HG03196 (cell line): ENCODE measurements at regions not wholly inside any gene's neighbourhood (a gene's known extent, or its start where the extent isn't known, plus 50 kb on each side); places are given as distances from the start of the nearest gene placed in this dataset.

Experiments used
- ATAC-seq: cut with Tn5 transposase; IDR thresholded peaks from one replicate; pipeline ENCODE4 v1.9.1; 2021; ENCODE audit not compliant: unreplicated experiment

- no peak for ATAC-seq
These were observed 90.6 kb upstream of the LRIG3 start for GRCh38 chr12:59010941-59011340.

DNA sequence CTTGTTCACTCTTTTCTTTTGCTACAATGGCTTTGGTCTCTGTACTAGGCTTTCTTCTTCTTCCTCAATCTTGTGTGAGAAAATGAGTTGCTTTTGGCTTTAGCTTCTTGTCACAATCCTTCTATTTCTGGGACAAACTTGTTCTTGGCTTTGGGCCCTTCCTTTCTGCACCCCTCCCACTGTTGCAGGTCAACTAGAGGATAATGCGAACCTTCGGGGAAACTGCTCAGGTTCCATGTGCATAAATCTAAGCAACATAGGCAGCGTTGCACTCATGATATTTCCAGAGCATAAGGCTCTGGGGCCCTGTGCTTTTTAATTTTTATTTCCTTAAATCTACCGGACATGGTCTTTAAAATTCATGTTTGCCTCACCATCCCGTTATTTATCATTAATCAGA lies 89.8 kb upstream of the LRIG3 start:
- no peak for ATAC-seq

DNA sequence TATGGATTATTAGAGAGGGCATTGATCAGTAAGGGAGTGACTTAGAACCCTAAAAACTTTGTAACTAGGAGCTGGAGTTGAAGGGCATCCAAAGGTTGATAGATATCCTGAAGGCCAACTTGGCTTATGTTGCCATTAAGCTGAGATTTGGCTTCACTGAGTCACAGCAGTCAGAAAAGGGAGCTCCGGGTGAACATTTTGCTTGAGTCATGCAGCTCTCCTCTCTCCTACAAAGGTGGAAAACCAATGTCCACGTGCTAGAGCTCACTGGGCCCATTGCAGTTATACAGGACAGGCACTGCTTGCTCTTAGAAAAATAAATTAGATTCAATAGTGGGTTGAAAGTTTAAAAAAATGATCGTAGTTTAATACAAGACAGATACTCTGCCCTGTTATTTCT lies 87.3 kb upstream of the LRIG3 start:
- ATAC-seq: no peak

DNA sequence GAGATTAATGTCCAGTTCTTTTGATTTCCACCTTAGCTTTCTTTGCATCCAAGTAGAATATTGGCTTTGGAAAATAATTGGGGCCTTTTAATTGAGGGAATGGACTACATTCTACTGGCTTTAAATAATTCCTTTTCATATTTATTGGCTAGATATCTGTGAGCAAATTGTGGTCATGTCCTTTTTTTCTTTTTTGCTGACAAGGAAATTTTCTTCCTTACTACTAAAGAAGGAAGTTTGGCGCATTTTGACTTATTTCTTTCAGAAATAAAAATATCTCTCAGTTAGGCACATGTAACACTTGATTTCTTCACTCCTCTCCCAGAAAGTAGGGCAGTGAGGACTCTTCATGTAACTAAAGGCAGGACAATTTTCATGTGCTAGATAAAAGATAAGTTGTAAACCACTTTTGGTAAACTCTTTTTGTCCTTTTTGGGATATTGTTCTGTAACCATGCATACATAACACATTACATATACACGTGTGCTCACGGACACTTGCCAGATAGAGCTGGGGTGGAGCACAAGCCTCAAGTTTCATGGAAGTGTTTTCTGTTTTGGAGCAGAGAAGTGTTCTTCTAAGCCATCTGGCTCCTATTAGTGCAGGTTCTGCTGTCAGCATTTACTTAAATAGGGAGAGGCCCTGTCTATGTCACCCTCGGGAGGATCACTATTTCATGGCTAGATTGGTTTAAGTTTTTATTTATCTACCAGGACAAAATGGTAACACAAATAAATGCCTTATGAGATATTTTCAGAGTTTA lies 85.1 kb upstream of the LRIG3 start:
- ATAC-seq: no peak

- no peak for ATAC-seq
These were observed 84.2 kb upstream of the LRIG3 start for GRCh38 chr12:59004456-59004855.

DNA sequence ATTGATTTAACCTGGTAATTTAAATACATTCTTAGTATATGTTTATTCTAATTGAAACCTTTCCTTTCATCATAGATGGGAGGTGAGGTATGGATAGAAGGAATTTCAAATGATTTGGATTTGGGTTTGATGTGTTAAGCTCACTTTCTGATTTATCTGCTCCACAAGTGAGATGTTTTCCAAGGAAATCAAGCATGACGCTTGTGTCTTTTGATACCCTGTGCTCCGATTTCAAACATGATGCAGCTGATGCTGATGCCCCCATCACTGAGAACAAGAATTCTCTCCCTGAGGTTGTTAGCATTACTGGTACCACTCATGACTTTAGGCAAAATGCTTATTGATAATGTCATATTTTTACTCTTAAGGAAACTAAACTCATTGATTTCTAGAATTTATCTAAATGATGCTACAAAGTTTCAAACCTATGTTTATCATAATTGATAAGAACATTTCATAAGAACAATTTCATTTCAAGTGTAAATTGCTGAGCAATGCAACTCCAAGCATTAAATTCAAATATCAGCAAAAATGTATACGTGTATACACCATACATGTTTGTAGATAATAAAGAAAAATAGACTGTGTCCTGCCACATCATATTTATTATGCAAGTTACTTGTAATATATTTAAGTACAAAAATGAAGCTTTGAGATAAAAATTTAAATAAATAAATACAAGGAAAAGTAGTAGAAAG lies 75.5 kb upstream of the LRIG3 start:
- ATAC-seq: no peak

DNA sequence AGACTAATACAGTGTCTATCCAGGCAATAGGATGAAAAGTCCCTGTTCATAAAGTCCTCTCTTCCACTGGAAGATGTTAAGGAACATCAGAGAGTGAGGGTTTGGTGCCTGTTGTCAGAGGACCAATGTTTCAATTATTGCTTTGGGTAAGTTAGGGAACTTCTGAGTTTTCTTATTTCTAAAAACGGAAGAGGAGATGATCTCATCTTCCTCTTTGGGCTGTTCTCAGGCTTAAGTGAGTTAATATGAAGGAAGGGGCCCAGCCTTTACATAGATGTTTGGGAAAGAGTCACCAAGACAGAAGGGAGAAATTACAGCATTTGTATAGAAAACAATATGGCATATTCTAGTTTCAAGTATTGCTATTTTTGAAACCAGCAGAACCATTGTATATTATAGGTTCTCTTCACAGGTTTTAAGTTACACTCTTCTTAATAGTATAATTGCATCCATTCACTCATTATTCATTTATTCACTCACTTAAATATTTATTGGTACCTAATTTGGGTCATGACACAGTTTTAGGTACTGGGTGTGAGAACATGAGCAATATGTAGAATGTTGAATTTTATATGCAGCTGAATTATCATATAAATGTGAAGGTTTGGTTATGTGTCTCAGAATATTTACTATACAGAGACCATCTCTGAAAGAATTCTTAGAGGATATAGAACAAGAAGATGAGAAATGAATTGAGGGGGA lies 68.5 kb upstream of the LRIG3 start:
- ATAC-seq: no peak

DNA sequence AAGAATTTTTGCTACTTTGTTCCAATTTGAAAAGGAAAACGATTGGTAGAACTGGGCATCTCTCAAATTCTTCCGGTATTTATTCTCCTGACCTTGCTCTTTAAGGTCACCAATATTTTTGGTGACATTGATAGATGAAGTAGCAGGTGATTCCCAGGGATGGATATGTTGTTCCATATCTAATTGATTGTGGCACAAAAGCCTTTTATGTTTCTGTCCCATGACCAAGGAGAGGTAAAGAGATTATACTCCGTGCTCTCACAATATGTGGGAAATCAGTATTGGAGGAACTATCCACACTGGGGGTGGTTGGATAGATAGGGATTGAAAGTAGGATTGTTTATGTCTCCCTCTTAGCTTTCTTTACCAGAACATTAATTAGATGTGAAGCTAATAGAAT lies 61.7 kb upstream of the LRIG3 start:
- ATAC-seq: no peak

DNA sequence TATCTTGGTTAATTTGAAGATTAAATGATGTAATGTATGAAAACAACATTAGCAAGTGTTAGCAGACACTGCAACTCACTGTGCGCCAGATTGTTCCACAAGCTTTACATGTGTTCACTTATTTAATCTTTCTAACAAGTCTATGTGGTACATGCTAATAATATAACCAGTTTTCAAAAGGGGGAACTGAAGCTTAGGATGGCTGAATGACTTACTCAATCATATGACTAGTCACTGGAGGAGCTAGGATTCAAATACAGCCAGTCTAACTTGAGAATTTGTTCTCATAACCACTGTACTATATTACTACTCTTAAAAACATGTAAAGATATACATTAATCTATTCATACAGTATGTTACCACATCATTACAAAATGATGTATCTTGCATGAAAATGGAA lies 60.5 kb upstream of the LRIG3 start:
- ATAC-seq: no peak

GRCh38 chr12:58978717-58979116 lies 58.4 kb upstream of the LRIG3 start:
- no peak for ATAC-seq

DNA sequence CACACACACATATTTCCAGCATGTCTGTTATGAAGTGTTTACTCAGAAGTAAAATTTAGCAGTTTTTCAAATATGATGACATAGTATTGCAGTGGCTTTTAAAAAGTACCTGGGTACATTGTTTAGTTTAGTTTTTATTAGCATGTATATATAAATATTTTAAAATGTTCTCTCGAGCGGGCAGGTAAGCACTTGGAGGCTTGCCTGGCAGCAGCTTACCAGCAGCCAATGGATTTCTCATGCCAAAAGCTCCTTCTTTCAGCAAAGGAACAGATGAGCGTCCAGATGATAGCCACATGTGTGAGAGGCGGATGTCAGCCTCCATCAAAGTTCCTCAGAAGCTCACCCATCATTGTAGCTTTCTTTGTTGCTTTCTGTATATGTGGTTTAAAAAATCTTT lies 57.2 kb upstream of the LRIG3 start:
- ATAC-seq: no peak

DNA sequence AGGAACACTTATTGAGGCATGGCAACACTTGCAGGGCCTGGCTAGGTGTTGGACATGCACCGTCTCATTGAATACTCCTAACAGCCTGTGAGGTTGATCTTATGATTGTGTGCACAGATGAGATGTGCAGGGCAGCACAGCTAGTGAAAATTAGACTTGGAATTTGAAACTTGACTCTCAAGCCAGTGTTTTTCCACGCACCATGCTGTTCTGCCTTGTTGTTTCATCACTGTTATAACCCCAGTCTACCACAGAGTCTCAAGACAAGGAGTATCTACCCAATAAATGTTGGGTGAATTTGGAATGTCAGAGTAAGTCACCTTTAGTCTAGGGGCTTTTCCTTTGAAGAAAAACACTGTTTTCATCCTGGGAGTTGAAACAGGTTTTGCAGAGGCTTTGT lies 55.8 kb upstream of the LRIG3 start:
- ATAC-seq: no peak
